ENCODE measurements at regions not wholly inside any gene's neighbourhood (a gene's known extent, or its start where the extent isn't known, plus 50 kb on each side); places are given as distances from the start of the nearest gene placed in this dataset.
"Not testable (repeated sequence)": the region's sequence is repeated elsewhere in the genome, so short reads cannot be mapped to it uniquely, and the experiment has no call there.

DNA sequence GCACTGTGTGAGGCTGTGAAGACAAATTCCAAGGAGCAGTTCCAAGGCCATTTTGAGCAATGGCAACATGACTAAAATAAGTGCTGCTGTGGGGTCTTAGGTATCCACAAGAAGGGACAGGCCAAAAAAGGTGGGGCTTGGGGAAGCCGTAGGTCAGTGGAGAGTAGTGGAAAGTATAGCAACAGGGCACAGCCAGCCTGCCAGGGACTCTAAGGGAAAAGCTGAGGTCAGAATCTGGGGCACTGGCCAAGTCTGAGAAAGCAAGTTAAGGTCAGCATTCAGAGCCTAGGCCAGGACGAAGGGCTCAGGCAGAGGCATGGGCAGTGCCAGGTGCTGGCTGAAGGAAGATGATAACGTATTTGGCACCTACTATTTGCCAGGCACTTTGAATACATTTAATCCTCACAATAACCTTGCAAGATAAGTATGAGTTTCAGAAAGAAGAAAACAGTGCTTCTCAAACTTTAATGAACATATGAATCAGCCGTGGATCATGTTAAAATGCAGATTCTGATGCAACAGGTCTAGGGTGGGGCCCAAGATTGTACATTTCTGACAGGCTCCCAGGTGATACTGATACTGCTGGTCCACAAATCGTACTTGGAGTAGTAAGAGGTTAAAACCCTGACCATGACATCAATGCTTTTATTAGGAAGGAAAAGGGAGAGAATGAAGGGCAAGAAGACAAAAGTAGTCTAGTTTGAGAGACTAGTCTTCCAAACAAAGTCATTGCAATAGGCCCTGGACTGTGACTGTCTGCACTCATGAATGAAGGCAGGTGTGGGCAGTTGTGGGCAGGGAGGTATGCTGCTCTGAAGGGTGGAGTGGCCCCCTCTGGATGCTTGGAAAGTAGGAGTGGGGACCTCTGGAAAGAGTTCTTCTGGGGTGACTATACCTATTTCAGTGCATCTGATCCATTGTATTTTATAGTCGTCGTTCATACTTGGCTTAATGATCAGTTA is 106.3 kb upstream of the ANKRD28 start:
- no peak for DNase-seq (ENCODE audit: low read depth, low spot score)

DNA sequence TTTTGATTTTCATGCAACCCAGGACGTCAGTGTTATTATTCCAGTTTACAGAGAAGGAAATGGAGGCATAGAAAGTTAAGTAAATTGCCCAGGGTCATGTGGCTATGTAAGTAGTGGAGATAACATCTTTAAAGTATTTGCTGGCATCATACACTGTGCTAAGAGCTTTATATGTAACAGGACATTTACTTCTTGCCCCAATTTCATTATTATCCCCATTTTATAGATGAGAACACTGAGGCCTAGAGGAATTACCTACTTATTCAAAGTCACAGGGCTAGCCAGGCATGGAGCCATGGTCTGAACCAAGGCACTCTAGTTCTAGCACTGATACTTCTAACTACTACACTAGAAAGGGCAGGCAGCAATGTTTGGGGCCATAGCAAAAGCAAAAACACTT is 107.3 kb upstream of the ANKRD28 start:
- DNase-seq (ENCODE audit: low read depth, low spot score): no peak

DNA sequence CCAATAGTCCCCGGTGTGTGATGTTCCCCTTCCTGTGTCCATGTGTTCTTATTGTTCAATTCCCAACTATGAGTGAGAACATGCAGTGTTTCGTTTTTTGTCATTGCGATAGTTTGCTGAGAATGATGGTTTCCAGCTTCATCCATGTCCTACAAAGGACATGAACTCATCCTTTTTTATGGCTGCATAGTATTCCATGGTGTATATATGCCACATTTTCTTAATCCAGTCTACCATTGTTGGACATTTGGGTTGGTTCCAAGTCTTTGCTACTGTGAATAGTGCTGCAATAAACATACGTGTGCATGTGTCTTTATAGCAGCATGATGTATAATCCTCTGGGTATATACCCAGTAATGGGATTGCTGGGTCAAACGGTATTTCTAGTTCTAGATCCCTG is 109.6 kb upstream of the ANKRD28 start:
- DNase-seq (ENCODE audit: low read depth, low spot score): not testable (repeated sequence)

DNA sequence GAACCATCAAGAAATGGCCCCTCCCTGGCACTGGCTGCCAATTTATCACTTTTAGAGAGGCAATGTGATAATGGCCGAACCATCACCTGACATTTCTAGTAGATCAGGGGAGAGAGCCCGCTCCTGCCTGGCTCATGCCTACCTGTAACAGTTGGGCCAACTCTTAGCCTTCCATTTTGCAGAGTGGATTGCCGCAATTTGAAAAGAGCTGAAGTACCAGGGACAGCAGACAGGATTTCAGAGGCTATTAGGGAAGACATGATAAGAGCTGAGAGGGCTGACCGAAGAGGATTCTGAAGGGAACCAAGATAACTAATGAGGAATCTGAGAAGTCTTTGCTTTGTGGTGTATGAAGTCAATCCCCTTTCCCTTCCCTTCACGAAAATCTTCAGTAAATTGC is 121.2 kb upstream of the ANKRD28 start:
- no peak for DNase-seq (ENCODE audit: low read depth, low spot score)

DNA sequence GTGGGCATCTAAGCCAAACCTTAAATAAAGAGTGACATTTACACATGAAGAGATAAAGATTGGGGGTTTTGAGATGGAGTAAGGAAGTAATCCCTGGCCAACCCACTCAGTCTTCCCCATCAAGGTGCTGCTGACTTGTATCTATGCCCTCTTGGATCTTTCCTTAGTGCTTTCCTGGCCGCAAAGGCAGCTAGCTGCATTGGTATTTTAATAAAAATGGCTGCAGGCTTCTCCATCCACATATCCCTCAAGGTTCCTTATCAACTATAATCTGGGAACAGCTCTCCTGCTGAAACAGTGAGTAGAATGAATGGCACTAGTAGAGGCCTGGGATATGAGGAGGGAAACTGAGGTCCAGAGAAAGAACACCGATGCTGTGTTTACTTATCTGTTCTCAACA is 122.2 kb upstream of the ANKRD28 start:
- no peak for DNase-seq (ENCODE audit: low read depth, low spot score)

DNA sequence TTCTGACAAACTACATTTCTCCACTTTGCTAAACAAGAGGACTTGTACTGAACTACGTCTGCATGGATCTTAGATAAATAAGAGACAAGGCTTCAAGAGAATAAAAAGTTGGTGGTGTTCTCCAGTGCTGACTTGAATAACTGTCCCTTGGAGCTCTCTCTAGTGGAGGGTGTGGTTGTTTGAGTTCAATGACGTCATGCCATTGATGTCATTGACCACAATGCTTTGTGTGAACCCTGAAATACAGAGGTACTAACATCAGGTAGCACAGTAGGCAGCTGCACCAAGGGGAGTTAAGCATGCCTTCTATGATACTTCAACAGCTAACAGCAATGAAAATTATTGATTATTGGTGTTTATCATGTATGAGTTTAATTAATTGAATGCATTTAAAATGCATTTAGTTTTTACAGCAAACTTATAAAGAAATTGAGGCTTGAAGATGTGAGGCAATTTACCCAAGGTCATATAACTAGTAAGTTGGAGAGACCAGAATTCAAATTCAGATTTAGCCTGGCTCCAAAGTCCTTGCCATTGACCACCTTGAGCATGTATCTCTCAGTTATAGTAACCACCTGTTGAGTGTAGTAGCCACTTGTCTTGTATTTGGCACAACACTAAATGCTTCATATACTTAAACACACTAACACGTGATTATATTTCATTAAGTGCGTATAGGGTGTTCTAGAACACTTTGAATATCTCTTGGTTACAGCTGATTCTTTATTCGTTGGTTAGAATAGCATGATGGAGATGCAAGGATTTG is 126.0 kb upstream of the ANKRD28 start:
- DNase-seq (ENCODE audit: low read depth, low spot score): no peak

DNA sequence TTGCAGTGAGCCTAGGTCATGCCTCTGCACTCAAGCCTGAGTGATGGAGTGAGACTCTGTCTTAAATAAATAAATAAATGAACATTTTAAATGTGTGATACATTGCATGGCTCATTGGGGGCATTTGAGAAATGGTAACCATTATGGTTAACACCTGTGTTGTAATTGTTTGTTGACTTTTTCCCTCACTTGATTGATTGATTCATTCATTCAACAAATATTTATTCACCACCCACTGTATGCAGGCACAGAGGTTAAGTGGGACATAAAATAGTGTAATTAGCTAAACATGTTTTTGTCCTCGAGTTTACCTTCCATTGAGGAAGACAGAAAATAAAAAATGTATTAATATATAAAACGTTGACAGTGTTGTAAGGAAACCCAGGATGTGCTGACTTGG is 127.1 kb upstream of the ANKRD28 start:
- DNase-seq (ENCODE audit: low read depth, low spot score): no peak

DNA sequence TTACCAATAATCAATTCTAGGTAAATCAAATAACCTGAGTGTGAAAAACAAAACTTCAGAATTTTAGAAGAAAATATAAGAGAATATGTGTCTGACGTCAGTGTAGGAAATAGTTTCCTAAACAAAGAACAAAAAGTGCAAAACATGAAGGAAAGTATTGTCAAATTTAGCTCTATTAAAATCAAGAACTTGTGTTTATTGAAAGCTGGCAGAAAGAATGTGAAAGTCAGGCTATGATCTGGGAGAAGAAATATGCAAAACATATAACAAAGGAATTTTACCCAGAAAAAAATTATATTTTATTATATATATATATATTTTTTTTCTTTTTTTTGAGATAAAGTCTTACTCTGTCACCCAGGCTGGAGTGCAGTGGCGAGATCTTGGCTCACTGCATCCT is 129.1 kb upstream of the ANKRD28 start:
- no peak for DNase-seq (ENCODE audit: low read depth, low spot score)

DNA sequence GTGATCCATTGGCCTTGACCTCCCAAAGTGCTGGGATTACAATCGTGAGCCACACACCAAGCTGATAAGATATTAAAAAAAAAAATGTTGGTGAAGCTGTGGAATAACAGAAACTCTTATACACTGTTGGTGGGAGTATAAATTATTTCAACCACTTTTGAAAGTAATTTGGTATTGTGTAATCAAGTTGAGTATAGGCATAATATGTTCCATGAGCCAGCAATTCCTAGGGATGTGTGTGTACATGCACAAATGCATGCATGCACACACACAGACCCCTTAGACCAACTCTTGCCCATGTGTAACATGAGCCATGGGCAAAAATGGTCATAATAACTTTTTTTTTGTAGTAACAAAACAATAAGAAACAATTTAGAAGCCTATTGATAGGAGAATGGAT is 130.2 kb upstream of the ANKRD28 start:
- DNase-seq (ENCODE audit: low read depth, low spot score): no peak

DNA sequence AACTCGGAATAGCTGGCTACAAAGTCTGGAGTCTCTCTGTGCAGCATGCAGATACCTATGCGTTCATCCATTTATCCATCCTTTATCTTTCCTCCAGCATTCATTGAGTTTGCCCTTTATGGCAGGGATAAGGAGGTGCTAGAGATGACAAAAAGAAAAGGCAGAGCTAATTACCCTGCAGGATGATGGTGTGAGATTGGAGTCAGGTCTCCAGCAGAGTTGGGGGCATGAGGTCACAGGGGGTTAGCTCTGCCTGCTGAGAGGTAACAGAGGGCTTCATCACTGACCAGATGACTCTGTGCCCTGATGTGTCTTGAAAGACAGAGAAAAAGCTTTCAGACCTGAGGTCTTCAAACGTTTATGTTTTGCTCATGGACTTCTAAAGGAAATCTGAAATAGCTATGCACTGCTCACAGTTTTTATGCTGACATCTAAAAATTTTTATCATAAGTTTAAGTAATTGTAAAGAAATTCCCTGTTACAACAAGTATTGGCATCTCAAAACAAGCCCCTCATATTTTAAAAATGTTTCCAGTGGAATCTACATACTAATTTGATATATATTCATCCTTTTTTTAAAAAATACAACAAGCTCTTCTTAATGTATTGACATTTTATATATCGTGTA is 132.3 kb upstream of the ANKRD28 start:
- no peak for DNase-seq (ENCODE audit: low read depth, low spot score)

DNA sequence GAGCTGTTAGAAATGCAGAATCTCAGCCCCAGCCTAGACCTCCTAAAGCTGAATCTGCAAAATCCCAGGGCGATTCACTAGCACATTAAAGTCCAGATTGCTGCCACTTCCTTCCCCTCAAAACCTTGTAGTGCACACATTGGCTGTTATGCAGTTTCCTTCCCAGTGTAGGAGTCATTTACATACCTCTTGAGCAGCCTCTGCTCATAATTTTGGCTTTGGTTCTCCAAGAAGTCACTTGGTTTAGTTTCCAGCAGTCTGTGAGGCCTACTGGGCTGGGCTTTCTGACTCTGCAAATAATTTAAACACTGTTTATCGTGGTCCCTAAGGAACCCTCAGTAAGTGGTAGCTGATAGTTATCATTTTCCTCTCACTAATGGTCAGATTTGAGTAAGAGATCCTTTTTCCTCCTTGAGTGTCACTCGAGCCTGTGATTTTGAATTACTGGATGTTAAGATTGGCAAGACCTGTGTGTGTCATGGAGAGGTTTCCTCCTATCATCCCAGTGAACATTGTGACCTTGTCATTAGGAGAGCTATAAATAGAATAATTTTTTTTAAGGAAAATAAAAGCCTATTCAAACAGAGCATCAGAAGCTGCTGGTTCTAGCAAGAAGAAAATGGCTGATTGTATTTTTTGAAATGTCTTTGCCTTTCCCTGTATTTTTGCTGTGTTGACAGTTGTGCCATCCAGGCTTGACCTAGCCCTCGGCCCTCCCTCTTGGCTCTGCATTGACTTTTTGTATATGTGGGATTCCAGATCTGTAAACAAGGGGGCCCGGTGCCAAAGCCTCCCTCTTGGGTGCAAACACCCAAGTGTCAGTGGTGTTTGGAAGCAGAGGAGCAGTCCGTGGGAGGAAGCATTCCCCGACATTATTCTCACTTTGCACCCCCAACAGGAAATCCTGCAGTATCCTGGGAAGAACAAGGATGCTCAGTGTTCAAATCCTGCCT is 134.8 kb upstream of the ANKRD28 start:
- no peak for DNase-seq (ENCODE audit: low read depth, low spot score)

DNA sequence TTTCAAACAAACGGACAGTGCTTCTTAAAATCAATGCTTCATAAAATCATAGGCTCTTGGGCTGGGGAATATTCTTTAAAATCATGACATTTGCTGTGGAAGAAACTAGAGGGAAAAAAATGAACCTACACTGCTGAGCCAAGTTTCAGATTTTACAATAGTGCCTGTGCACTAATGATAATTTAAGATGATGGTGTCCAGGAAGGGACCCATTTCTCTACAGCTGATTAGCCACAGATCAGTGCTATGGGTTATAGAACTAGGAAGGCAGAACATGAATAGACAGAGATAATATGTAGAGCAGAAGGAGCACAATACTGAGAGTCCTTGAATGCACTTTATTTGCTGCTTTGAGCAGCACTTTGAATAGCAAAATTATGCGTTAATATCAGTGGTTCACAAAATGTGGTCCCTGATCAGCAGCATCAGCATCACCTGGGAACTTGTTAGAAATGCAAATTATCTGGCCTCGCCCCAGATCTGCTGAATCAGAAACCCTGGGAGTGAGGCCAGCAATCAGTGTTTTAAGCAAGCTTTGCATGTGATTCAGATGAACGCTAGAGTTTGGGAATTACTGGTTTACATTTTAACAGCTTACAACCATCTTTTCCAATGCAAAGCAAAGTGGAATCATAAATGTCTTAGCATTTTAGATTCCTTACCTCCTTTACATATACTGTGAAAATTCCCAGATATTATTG is 135.8 kb upstream of the ANKRD28 start:
- no peak for DNase-seq (ENCODE audit: low read depth, low spot score)

DNA sequence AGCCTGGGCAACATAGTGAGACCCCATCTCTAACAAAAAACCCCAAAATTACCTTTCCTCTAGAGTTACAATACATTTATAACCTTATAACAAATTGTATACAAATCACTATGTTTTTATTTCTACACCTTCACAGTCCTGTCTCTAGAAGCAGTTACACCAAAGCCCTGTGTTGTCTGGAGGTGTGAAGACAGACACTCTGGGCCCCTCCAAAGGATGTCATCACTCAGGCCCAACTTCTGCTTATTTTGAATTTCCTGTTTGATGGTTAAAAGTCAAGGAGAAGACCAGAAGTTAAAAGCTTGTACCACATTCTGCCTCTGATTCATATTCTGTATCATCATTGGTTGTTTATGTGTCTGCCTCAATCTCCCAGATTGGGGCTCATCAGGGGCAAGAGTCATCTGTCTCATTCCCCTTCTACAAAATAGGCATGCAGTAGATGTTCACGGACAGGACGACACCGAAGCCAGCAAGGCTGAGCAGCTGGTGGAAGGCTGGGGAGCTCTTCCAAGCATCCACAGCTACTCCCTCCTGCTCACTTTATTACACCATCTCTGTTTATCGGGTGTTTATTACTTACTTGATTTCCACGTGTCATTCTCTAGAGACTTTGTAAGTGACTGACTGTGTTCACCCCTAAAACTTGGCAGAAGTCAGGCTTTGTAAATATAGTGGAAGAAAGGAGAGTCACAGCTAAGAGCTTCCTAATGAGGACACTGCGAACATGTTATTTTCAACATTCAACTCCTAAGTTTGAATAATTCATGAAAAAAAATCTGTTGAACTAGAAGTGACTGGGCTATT is 136.8 kb upstream of the ANKRD28 start:
- DNase-seq (ENCODE audit: low read depth, low spot score): no peak

DNA sequence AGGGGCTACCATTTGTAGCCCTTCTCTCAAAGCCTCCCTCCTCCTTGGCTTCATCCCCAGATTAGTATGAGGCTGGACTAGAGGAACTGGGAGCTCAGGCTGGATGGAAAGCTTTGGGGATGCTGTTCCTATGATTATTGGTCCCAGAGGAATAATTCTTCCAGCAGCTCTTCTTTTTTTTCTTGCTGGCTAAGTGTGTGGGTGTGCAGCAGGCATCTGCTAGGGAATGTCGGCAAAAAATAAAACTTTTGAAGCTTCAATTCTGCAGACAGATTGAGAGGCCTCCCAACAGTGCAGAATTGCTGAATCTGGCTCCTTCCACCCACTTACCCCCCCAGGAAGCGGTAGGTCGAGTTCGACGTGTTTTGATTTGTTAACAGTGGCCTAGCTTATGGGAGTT is 138.5 kb upstream of the ANKRD28 start:
- no peak for DNase-seq (ENCODE audit: low read depth, low spot score)

DNA sequence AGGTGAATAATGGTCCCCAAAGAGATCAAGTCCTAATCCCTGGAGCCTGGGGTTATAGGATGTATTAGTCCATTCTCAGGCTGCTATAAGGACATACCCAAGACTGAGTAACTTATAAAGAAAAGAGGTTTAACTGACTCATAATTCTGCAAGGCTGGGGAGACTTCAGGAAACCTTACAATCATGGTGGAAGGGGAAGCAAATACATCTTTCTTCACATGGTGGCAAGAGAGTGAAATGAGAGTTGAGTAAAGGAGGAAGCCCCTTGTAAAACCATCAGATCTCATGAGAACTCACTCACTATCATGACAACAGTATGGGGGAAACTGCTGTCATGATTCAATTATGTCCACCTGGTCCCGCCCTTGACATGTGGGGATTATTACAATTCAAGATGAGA is 142.9 kb upstream of the ANKRD28 start:
- no peak for DNase-seq (ENCODE audit: low read depth, low spot score)

DNA sequence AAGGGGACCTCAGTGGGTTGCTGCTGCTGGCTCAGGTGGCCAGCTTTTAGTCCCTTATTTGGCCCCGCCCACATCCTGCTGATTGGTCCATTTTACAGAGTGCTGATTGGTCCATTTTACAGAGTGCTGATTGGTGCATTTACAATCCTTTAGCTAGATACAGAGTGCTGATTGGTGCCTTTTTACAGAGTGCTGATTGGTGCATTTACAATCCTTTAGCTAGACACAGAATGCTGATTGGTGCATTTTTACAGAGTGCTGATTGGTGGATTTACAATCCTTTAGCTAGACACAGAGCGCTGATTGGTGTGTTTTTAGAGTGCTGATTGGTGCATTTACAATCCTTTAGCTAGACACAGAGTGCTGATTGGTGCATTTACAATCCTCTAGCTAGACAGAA is 143.7 kb upstream of the ANKRD28 start:
- DNase-seq (ENCODE audit: low read depth, low spot score): not testable (repeated sequence)

DNA sequence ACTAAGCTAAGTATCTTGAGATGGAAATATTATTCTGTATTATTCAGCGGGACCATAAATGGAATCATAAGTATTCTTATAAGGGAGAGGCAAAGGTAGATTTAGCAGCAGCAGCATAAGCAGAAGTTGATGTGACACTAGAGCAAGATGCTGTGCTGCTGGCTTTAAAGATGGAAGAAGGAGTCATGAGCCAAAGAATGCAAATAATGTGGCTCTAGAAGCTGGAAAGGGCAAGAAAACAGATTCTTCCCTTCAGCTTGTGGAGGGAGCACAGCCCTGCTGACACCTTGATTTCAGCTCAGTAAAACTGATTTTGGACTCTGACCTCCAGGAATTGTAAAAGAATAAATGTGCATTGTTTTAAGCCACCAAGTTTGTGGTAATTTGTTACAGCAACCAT is 144.2 kb upstream of the ANKRD28 start:
- DNase-seq (ENCODE audit: low read depth, low spot score): no peak

DNA sequence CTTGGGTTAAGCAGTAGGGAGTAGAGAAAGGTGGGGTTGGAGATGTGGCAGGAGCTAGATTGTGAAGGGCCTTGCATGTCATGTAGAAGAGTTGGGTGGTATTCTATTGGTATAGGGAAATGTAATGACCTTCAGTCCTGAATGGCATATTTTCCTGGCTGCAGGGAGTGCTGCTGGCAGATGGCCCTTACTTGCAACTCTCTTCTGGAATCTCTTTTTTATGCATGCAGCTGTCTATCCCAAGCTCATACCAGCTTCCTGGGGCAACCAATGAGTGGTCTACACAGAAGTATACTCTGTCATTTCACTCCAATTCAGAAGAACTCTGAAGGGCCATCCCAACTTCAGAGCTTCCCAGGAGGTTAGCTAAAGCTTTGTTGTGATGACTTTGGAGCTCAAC is 144.7 kb upstream of the ANKRD28 start:
- DNase-seq (ENCODE audit: low read depth, low spot score): no peak

DNA sequence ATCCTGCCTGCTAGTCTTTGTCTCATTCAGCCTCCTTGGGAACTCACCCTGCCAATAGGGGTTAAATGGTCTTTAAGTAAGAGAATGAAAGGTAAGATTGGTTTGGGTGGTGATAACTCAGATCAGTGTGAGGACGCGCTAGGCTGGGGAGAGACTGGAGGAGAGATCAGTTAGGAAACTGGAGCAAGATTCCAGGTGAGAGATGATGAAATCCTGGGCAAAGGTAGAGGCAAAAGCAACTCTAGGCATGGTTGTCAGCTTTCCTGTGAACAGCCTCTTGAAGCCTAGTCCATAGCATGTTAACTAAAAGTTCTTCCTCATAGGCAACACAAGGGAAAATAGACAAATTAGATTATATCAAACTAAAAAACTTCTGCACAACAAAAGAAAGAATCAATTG is 145.2 kb upstream of the ANKRD28 start:
- DNase-seq (ENCODE audit: low read depth, low spot score): no peak

DNA sequence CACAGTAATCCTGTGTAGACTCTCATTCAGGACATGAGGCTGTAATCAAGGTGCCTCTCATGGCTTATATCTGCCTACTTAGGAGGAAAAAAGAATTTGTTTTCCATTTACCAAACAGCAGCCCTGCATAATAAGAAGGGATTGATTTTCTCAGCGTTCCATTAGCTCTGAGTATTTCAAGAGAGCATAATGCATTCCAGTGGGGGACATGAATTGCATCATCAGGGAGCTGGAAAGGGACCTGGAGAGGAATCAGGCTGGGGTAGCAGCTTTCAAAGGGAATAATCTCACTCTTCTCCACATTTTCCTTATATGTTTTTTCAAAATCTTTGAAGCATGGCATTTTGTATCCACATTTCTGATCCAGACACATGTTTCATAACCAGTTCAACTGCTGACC is 150.6 kb upstream of the ANKRD28 start:
- no peak for DNase-seq (ENCODE audit: low read depth, low spot score)
